ENCODE measurements at regions not wholly inside any gene's neighbourhood (a gene's known extent, or its start where the extent isn't known, plus 50 kb on each side); places are given as distances from the start of the nearest gene placed in this dataset.

- Histone ChIP-seq H3K4me3 (ENCODE audit: low read length) (no peak overlapping the region), H3K4me2 (ENCODE audit: low read length) (no peak overlapping the region), H3K36me3 (ENCODE audit: insufficient read depth, low read length) (no peaks in the 10 kb centered on the region), H3K9me3 (ENCODE audit: low read length) (no peaks in the 10 kb centered on the region), H3K27ac (ENCODE audit: low read length) (no peak overlapping the region), H3K9ac (ENCODE audit: low read length) (no peak overlapping the region), H3K9me2 (ENCODE audit: insufficient read depth, low read length) (no peaks in the 10 kb centered on the region), H3F3A (ENCODE audit: insufficient read depth, low read length, poor library complexity, severe bottlenecking) (no peaks in the 10 kb centered on the region), H3K27me3 (ENCODE audit: insufficient read depth, low read depth, low read length) (no peaks in the 10 kb centered on the region), H4K20me1 (ENCODE audit: insufficient read depth) (no peaks in the 10 kb centered on the region), H3K79me2 (replicated peaks; ENCODE audit: insufficient read depth, low read length) (no peaks in the 10 kb centered on the region), H2AFZ (ENCODE audit: low read depth, low read length) (no peak overlapping the region)
- TF ChIP-seq MXI1 (conservative IDR thresholded peaks at IDR 0.05; ENCODE audit: poor library complexity, severe bottlenecking) (no peak), EZH2 (IDR thresholded peaks at IDR 0.05; ENCODE audit: borderline replicate concordance, insufficient read depth, low read length, poor library complexity, severe bottlenecking) (no peak), SMC3 (conservative IDR thresholded peaks at IDR 0.05; ENCODE audit: poor library complexity) (no peak), RAD21 (conservative IDR thresholded peaks at IDR 0.05) (no peak), REST (IDR thresholded peaks at IDR 0.05; ENCODE audit: borderline replicate concordance) (no peak), EP300 (conservative IDR thresholded peaks at IDR 0.05; ENCODE audit: poor library complexity, severe bottlenecking) (no peak), TAF1 (IDR thresholded peaks at IDR 0.05; ENCODE audit: low read depth) (no peak), POLR2AphosphoS5 (IDR thresholded peaks at IDR 0.05) (no peak), CTCF (IDR thresholded peaks at IDR 0.05; ENCODE audit: poor library complexity, severe bottlenecking) (no peak)
Measured at GRCh38 chr1:170415710-170416372, 116.1 kb upstream of the GORAB start.

GRCh38 chr1:170424346-170424745 is 107.6 kb upstream of the GORAB start:
- no peak overlapping the region for H3K4me2 ChIP-seq (ENCODE audit: low read length)
- H3K27me3 ChIP-seq (ENCODE audit: insufficient read depth, low read depth, low read length), result no peaks in the 10 kb centered on the region
- H3K36me3 ChIP-seq (ENCODE audit: insufficient read depth, low read length), result no peaks in the 10 kb centered on the region
- H3K79me2 ChIP-seq (replicated peaks; ENCODE audit: insufficient read depth, low read length), result no peaks in the 10 kb centered on the region
- TF ChIP-seq TAF1 (IDR thresholded peaks at IDR 0.05; ENCODE audit: low read depth), result no peak
- TF ChIP-seq CTCF (IDR thresholded peaks at IDR 0.05; ENCODE audit: poor library complexity, severe bottlenecking), result no peak
- TF ChIP-seq EP300 (conservative IDR thresholded peaks at IDR 0.05; ENCODE audit: poor library complexity, severe bottlenecking), result no peak
- no peak for TF ChIP-seq EZH2 (IDR thresholded peaks at IDR 0.05; ENCODE audit: borderline replicate concordance, insufficient read depth, low read length, poor library complexity, severe bottlenecking)
- no peak for TF ChIP-seq REST (IDR thresholded peaks at IDR 0.05; ENCODE audit: borderline replicate concordance)
- TF ChIP-seq RAD21 (conservative IDR thresholded peaks at IDR 0.05), result no peak
- TF ChIP-seq POLR2AphosphoS5 (IDR thresholded peaks at IDR 0.05), result no peak
- TF ChIP-seq MXI1 (conservative IDR thresholded peaks at IDR 0.05; ENCODE audit: poor library complexity, severe bottlenecking), result no peak
- TF ChIP-seq SMC3 (conservative IDR thresholded peaks at IDR 0.05; ENCODE audit: poor library complexity), result no peak
- H3K9me3 ChIP-seq (ENCODE audit: low read length), result no peaks in the 10 kb centered on the region
- no peak overlapping the region for H2AFZ ChIP-seq (ENCODE audit: low read depth, low read length)
- H3K4me3 ChIP-seq (ENCODE audit: low read length), result no peak overlapping the region
- H3K9ac ChIP-seq (ENCODE audit: low read length), result no peak overlapping the region
- no peaks in the 10 kb centered on the region for H4K20me1 ChIP-seq (ENCODE audit: insufficient read depth)
- H3K27ac ChIP-seq (ENCODE audit: low read length), result no peak overlapping the region
- H3F3A ChIP-seq (ENCODE audit: insufficient read depth, low read length, poor library complexity, severe bottlenecking), result no peaks in the 10 kb centered on the region
- H3K9me2 ChIP-seq (ENCODE audit: insufficient read depth, low read length), result no peaks in the 10 kb centered on the region

Data from neural cell (in vitro differentiated cells).